M059J (cell line): ENCODE measurements at regions not wholly inside any gene's neighbourhood (a gene's known extent, or its start where the extent isn't known, plus 50 kb on each side); places are given as distances from the start of the nearest gene placed in this dataset.
A peak's percentile ranks its signal among the peaks of the same experiment; 100 is the strongest.

Experiments used
- DNase-seq: peaks from one replicate; pipeline ENCODE4 v3.0.0-alpha.2; 2012; ENCODE audit warnings: low read depth

DNA sequence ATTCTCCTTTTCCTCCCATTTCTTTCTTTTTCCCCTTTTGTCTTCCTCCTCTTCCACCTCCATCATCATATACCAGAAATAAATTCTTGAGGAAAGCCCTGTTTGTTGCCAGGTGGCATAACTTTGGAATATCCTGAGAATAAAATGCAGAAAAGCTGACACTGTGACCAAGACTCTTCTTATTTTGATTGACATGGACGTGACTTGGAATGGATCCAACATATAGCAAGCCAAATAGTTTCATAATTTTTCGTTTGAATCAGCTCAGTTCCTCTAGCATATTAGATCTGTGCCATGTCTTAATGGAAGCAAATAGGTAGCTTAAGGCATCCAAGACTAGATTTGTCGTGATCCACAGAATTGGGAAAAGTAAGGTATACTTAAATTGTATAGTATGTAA is 354.7 kb upstream of the FIGN start:
- no peak for DNase-seq

GRCh38 chr2:164084066-164084465 is 348.3 kb upstream of the FIGN start:
- DNase-seq: no peak

- no peak for DNase-seq
These were observed 344.7 kb upstream of the FIGN start for GRCh38 chr2:164080486-164080885.

- no peak for DNase-seq
These were observed 343.4 kb upstream of the FIGN start for GRCh38 chr2:164079258-164079657.

DNA sequence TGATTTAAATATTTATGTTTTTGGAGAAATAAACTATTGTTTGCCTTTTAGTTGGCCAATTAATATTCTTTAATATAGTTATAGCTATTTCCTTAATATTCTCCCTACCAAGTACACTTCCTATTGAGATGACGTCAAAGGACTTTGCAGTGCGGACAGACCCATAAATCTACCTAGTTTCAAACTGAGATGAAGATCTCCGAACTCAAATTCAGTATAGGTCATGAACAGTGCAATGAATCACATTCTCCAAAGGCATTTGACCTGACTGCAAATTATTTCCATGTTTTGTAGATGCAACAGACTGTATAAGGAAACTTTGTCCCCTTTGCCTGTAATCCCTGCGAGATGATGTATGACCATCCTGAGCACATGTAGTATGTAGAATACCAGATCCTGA is 342.6 kb upstream of the FIGN start:
- no peak for DNase-seq

- DNase-seq: peak; percentile 10
These were observed 337.6 kb upstream of the FIGN start for GRCh38 chr2:164073101-164074074.

DNA sequence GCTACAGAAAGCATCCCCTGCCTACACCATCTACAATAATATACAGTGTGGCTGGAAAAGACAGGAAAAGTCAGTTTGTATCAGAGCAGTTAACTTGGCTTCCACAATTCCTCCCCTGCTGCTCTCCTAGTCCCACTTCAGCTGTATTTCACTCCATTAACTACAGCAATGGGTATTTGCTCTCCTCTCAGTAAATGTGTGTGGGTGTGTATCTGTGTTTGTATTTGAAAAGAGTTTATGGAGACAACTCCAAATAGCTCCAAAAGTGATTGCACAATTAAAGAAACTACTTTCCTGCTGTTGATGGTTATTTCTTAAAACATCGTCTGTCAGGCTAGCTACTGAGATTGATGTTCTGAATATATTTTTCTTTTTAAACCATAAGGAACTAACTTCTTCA is 333.7 kb upstream of the FIGN start:
- no peak for DNase-seq

DNA sequence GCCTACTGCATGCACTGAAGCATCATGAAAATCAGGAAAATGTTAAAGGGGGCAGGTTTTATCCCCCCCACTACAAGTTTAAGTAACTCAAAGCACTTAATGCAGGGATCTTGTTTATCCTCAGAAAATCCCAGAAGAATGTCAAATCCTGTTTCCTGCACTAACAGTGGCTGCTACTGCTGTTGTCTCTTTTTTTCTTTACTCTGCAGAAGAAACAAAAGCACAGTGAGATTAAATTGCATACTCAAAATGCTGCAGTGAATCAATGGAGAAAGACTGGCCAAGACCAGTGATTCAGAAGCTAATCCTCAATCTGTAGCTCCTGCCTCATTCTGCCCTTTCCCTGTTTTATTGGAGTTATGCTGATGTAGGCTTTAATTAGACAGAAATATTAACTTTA is 332.3 kb upstream of the FIGN start:
- DNase-seq: no peak

- DNase-seq: no peak
These were observed 330.3 kb upstream of the FIGN start for GRCh38 chr2:164066095-164066494.

DNA sequence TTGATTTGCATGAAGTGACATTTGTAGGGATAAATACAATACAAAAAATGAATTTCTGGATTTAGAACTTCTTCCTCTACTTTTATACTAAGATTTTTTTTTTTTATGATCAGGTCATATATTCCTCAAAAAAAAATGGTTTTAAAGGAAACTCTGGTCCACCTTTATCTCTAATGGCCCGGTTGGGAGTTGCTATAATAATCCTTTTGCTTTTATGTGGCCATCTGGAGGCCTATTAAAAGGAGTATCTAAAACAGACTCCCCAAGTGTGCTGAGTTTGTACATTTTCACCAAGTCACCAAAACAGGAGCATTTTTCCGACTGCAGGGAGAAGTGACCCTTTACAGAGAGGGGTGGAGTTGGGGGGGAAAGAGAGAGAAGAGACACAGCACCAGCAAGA is 329.2 kb upstream of the FIGN start:
- DNase-seq: no peak

- DNase-seq: peak; percentile 43
These were observed 325.4 kb upstream of the FIGN start for GRCh38 chr2:164061129-164061746.

- no peak for DNase-seq
These were observed 324.2 kb upstream of the FIGN start for GRCh38 chr2:164060031-164060430.

DNA sequence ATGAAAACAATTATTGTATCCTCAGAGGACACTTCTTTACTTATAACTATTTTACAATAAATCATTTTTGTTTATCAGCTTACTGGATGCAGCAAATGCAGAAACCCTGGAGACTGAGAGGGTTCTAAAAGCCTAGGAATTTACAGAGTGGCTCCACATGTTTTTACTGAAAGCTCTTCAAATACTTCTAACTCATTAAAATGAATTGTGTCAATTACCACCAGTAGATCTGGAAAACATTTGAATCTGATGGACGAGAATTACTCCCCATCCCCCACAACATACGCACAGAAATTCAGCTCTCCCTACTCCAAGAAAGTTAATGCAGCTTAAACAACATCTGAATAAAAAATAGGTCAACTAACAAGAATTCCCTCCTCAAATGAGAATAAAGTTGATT is 319.8 kb upstream of the FIGN start:
- no peak for DNase-seq

GRCh38 chr2:164054651-164055050 is 318.8 kb upstream of the FIGN start:
- DNase-seq: no peak

DNA sequence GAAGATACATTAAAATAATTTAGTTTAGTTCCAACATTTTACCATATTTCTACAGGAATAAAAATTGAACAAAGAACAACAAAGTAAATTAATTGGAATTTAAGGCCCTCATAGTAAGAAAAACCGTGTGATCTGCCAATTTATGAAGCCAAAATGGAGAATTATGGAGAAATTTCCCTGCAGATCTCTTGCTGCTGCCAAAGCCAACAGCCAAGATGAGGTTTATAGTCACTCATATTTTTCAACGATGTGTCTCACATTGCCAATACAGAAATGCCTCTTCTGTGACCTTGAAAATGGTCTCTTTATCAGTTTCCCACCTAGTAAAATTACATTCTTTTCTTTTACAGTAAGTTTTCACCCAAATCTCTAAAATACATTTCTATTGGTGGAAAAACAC is 317.2 kb upstream of the FIGN start:
- DNase-seq: no peak

DNA sequence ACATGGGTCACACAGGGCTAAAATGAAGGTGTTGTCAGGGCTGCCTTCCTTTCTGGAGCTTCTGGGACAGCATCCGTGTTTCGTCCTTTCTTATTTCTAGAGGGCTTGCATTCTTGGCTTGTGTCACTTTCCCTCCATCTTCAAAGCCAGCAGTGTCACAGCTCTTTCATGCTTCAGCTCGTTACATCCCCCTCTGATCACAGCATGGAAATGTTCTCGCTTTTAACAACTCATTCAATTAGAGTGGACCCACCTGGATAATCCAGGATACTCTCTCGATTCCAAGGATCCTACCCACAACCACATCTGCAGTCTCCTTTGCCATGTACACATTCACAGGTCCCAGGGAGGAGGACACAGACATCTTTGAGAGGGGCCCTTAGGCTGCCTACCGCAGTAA is 316.2 kb upstream of the FIGN start:
- no peak for DNase-seq

DNA sequence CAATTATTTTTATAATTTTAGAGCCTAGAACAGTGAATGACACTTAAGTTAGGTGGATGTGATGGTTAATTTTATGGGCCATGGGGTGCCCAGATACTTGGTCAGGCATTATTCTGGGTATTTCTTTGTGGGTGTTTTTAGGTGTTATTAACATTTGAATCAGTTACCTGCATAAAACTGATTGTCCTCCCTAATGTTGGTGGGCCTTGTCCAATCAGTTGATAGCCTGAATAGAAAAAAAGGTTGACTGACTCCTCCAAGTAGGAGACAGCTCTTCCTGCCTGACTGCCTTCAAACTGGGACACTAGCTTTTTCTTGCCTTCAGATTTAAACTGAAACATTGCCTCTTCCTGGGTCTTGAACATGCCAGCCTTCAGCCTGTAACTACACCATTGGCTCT is 312.9 kb upstream of the FIGN start:
- no peak for DNase-seq

- peak; percentile 3 for DNase-seq
These were observed 310.2 kb upstream of the FIGN start for GRCh38 chr2:164046040-164046439.

DNA sequence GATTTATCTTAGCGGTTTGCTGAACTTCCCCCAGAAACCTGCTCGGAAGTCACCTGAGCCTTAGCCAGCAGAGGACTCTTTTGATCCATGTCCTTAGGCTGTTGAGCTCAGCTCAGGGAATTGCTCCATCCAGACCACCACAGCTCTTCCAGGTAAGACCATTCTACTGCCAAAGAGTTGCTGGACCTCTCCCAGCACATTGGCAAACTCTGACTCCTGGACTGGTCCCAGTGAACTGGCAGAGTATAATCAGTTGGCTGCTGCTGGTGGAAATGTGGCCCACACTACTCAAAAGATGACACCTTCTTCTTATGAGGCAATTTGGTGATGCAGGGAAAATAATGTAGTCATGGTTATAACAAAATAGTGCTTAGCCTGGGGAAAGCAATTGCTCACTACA is 308.8 kb upstream of the FIGN start:
- DNase-seq: peak; percentile 16

DNA sequence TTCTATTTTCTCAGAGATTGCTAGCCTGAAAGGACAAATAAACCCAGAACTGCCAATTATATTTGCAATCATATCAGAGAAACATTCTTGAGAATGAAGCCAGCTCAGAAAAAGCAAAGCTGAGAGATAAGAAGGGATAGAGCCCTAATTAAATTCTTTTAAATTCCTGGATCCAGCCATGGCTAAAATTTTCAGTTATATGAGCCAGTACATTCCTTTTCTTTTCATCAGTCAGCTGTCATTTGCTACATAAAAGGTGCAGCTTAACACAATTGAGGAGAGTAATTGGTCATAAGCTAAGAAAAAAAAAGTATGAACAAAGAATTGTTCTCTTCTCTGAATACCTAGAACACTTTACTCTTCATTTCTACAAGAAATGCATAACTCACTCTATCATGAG is 303.5 kb upstream of the FIGN start:
- DNase-seq: no peak

DNA sequence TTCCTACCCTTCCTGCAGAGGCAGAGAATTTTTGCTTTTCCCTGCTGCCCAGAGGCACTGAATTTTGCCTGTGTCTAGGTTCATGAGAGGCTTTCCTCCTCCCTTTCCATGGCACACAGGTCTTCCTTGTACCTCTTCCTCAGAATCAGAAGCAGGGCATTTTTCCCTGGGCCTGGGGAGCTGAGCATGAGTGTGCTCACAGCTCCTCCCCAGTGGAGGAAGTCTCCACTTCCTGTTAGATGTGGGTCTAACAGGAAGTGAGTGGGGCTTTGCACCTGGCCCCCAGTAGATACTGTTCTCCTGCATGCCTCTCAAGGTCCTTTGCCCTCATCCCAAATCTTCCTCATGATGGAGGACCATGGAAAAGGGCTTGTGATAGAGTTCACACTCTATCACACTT is 297.2 kb upstream of the FIGN start:
- no peak for DNase-seq

GRCh38 chr2:164030623-164031022 is 294.8 kb upstream of the FIGN start:
- DNase-seq: no peak

GRCh38 chr2:164028814-164029534 is 293.2 kb upstream of the FIGN start:
- peak; percentile 40 for DNase-seq
